HEK293 (cell line): ENCODE measurements at regions not wholly inside any gene's neighbourhood (a gene's known extent, or its start where the extent isn't known, plus 50 kb on each side); places are given as distances from the start of the nearest gene placed in this dataset.

Experiments used
- CTCF ChIA-PET: fragments of 350-600 bp; formaldehyde crosslinking; extraction: SDS; loops from one replicate; lab custom pipeline; 2021; ENCODE audit warnings: antibody characterized with exemption; lab: Yijun Ruan, JAX
- POLR2A ChIA-PET: fragments of 300-600 bp; formaldehyde crosslinking; extraction: SDS; loops from one replicate; lab custom pipeline; 2020; ENCODE audit warnings: antibody characterized with exemption, inconsistent platforms; lab: Yijun Ruan, JAX
- H3K27ac ChIP-seq: fragments of 200-500 bp; sonication (Bioruptor generic); 2 replicates; pipeline ENCODE4 v1.5.1; 2014; ENCODE audit warnings: low read depth, low read length, control low read depth, inconsistent platforms; ENCODE audit errors: extremely low read depth
- H3K36me3 ChIP-seq, 2 experiments: fragments of 200-500 bp in 1 of 2; sonication (Bioruptor generic) in 1 of 2; 1 replicate in 1 of 2; 2 replicates in 1 of 2; pipeline ENCODE4 v1.5.1; 2014 to 2017; ENCODE audit warnings: inconsistent platforms in 2 of 2, low read length in 2 of 2; ENCODE audit not compliant: control insufficient read depth in 2 of 2, insufficient read depth in 1 of 2
- H3K4me1 ChIP-seq: fragments of 200-500 bp; sonication (Bioruptor generic); 2 replicates; pipeline ENCODE4 v1.5.1; 2014; ENCODE audit warnings: mild to moderate bottlenecking, low read length, inconsistent platforms; ENCODE audit not compliant: control insufficient read depth, insufficient read depth
- H3K4me3 ChIP-seq: 2 replicates; pipeline ENCODE4 v1.5.1; 2011; ENCODE audit warnings: low read depth, mild to moderate bottlenecking, control low read depth, low read length, moderate library complexity
- H3K9me3 ChIP-seq: fragments of 200-500 bp; sonication (Bioruptor generic); 2 replicates; pipeline ENCODE4 v1.5.1; 2014; ENCODE audit warnings: low read depth, low read length, inconsistent platforms; ENCODE audit not compliant: control insufficient read depth, insufficient read depth
- BCL11A ChIP-seq: fragments of 450-650 bp; formaldehyde crosslinking; IDR thresholded peaks from 2 replicates; pipeline ENCODE4 v1.5.1; 2016; ENCODE audit warnings: low read depth, missing biosample characterization, missing genetic modification characterization
- EGR2 ChIP-seq: fragments of 450-650 bp; formaldehyde crosslinking; IDR thresholded peaks from 2 replicates; pipeline ENCODE4 v1.5.1; 2016; ENCODE audit warnings: low read depth, missing biosample characterization, missing genetic modification characterization
- GLI2 ChIP-seq: fragments of 450-650 bp; formaldehyde crosslinking; IDR thresholded peaks from 2 replicates; pipeline ENCODE4; 2017; ENCODE audit warnings: missing biosample characterization, missing genetic modification characterization, low read depth, borderline replicate concordance
- GLIS2 ChIP-seq: fragments of 450-650 bp; formaldehyde crosslinking; IDR thresholded peaks from 2 replicates; pipeline ENCODE4 v1.5.1; 2016; ENCODE audit warnings: missing biosample characterization, missing genetic modification characterization
- KLF1 ChIP-seq: fragments of 450-650 bp; formaldehyde crosslinking; IDR thresholded peaks from 2 replicates; pipeline ENCODE4 v1.5.1; 2016; ENCODE audit warnings: missing biosample characterization, missing genetic modification characterization
- KLF7 ChIP-seq: fragments of 450-650 bp; formaldehyde crosslinking; IDR thresholded peaks from 2 replicates; pipeline ENCODE4 v1.5.1; 2016; ENCODE audit warnings: missing biosample characterization, missing genetic modification characterization, borderline replicate concordance
- OVOL3 ChIP-seq: fragments of 450-650 bp; formaldehyde crosslinking; IDR thresholded peaks from 2 replicates; pipeline ENCODE4 v1.5.1; 2016; ENCODE audit warnings: missing biosample characterization, missing genetic modification characterization
- PRDM1 ChIP-seq: fragments of 450-650 bp; formaldehyde crosslinking; IDR thresholded peaks from 2 replicates; pipeline ENCODE4; 2016; ENCODE audit warnings: missing biosample characterization, missing genetic modification characterization
- ZBTB49 ChIP-seq: fragments of 450-650 bp; formaldehyde crosslinking; IDR thresholded peaks from 2 replicates; pipeline ENCODE4 v1.5.1; 2016; ENCODE audit warnings: missing biosample characterization, missing genetic modification characterization, low read depth
- ZBTB7A ChIP-seq: fragments of 450-650 bp; formaldehyde crosslinking; IDR thresholded peaks from 2 replicates; pipeline ENCODE4 v1.5.1; 2016; ENCODE audit warnings: low read depth, missing biosample characterization, missing genetic modification characterization
- ZIC2 ChIP-seq: fragments of 450-650 bp; formaldehyde crosslinking; IDR thresholded peaks from 2 replicates; pipeline ENCODE4 v1.5.1; 2016; ENCODE audit warnings: missing biosample characterization, missing genetic modification characterization
- ZNF133 ChIP-seq: fragments of 450-650 bp; formaldehyde crosslinking; IDR thresholded peaks from 2 replicates; pipeline ENCODE4 v1.5.1; 2016; ENCODE audit warnings: missing biosample characterization, missing genetic modification characterization
- ZNF266 ChIP-seq: fragments of 450-650 bp; formaldehyde crosslinking; IDR thresholded peaks from 2 replicates; pipeline ENCODE4 v1.5.1; 2016; ENCODE audit warnings: missing biosample characterization, missing genetic modification characterization, low read depth
- ZNF274 ChIP-seq, 2 experiments: fragments of 200-500 bp in 1 of 2; fragments of 450-650 bp in 1 of 2; sonication (Bioruptor generic) in 1 of 2; formaldehyde crosslinking in 1 of 2; IDR thresholded peaks; 2 replicates each; pipeline versions ENCODE4 v1.5.1 to v1.6.1; 2014 to 2016; ENCODE audit warnings: borderline replicate concordance in 1 of 2, inconsistent platforms in 1 of 2, low read length in 1 of 2, missing biosample characterization in 1 of 2, missing genetic modification characterization in 1 of 2
- ZNF354C ChIP-seq: fragments of 450-650 bp; formaldehyde crosslinking; IDR thresholded peaks from 2 replicates; pipeline ENCODE4 v1.5.1; 2016; ENCODE audit warnings: missing biosample characterization, missing genetic modification characterization, low read depth, borderline replicate concordance
- ZNF449 ChIP-seq: fragments of 450-650 bp; formaldehyde crosslinking; IDR thresholded peaks from 2 replicates; pipeline ENCODE4 v1.5.1; 2017; ENCODE audit warnings: missing biosample characterization, mild to moderate bottlenecking, missing genetic modification characterization, moderate library complexity
- ZNF473 ChIP-seq: fragments of 450-650 bp; formaldehyde crosslinking; IDR thresholded peaks from 2 replicates; pipeline ENCODE4 v1.5.1; 2017; ENCODE audit warnings: missing biosample characterization, missing genetic modification characterization
- ZNF580 ChIP-seq: fragments of 450-650 bp; formaldehyde crosslinking; IDR thresholded peaks from 2 replicates; pipeline ENCODE4 v1.5.1; 2016; ENCODE audit warnings: missing biosample characterization, missing genetic modification characterization
- ZNF664 ChIP-seq: fragments of 450-650 bp; formaldehyde crosslinking; IDR thresholded peaks from 2 replicates; pipeline ENCODE4 v1.5.1; 2016; ENCODE audit warnings: missing biosample characterization, missing genetic modification characterization
- ZNF701 ChIP-seq: fragments of 450-650 bp; formaldehyde crosslinking; IDR thresholded peaks from 2 replicates; pipeline ENCODE4 v1.5.1; 2016; ENCODE audit warnings: missing biosample characterization, missing genetic modification characterization
- ZNF768 ChIP-seq: fragments of 450-650 bp; formaldehyde crosslinking; IDR thresholded peaks from 2 replicates; pipeline ENCODE4 v1.5.1; 2018; ENCODE audit warnings: missing biosample characterization, mild to moderate bottlenecking, missing genetic modification characterization
- ZNF785 ChIP-seq: fragments of 450-650 bp; formaldehyde crosslinking; IDR thresholded peaks from 2 replicates; pipeline ENCODE4 v1.5.1; 2016; ENCODE audit warnings: missing biosample characterization, missing genetic modification characterization
- ZNF830 ChIP-seq: fragments of 450-650 bp; IDR thresholded peaks from 2 replicates; pipeline ENCODE4 v1.5.0; 2018; ENCODE audit warnings: missing biosample characterization, missing genetic modification characterization, low read depth, mild to moderate bottlenecking, moderate library complexity
- ZSCAN16 ChIP-seq: fragments of 450-650 bp; formaldehyde crosslinking; IDR thresholded peaks from 2 replicates; pipeline ENCODE4 v1.5.1; 2016; ENCODE audit warnings: missing biosample characterization, missing genetic modification characterization
- TF ChIP-seq, protein P1 (sequence below): fragments of 450-650 bp; formaldehyde crosslinking; IDR thresholded peaks from 2 replicates; pipeline ENCODE4 v1.5.1; 2017; ENCODE audit warnings: missing biosample characterization, missing genetic modification characterization

GRCh38 chr18:64850791-64851190, 701.9 kb upstream of the LINC00305 start:
- no peaks in the 10 kb centered on the region for H3K4me1 ChIP-seq
- H3K27ac ChIP-seq: no peak overlapping the region
- H3K4me3 ChIP-seq: no peak overlapping the region
- no peak for TF ChIP-seq ZNF274 (IDR thresholded peaks at IDR 0.05; ENCODE audit: low read length)
- TF ChIP-seq ZNF274 (tag by site-specific recombination; IDR thresholded peaks at IDR 0.05; ENCODE audit: borderline replicate concordance): no peak
- TF ChIP-seq ZIC2 (tag by site-specific recombination): no peak
- no peak for TF ChIP-seq ZNF664 (tag by site-specific recombination)
- TF ChIP-seq ZNF266 (tag by site-specific recombination): no peak
- no peak for TF ChIP-seq ZNF701 (tag by site-specific recombination)
- CTCF ChIA-PET: no interaction called here
- H3K36me3 ChIP-seq: no peaks in the 10 kb centered on the region
- POLR2A ChIA-PET: no interaction called here
- H3K9me3 ChIP-seq: no peaks in the 10 kb centered on the region

DNA sequence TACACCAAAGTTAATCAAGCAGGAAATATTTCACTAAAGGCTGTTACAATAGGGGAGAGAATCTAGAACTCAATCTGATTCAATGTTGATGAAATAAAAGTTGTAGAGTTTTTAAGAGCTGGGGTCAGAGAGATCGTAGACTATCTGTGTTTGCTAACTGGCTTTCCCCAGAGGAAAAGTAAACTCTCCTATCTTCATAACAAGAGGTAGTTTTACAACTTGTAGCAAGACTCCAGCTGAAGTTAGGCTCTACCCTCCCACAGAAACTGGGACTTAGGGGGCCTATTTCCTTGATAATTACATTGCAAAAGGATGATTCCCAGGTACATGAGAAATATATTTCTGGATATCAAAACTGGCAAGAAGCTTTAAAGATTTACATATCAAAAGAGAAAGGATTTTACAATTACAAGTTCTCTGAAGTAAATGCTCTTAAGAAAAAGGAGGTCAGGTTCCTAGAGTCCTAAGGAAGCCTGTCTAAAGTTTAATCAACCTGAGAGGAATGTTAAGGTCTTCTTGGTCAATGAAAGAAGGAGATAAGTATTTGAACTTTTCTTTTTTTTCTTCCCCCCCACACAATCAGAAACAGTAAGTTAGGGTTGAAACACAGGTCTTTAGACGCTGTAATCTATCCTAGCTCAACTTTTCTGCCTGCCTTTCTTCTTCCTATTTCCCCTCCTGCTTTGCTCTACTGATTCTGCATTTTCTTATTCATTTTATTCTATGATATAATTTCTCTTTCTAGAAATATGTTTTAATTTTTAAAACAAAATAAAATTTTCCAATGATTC, 692.2 kb upstream of the LINC00305 start:
- H3K4me3 ChIP-seq: no peak overlapping the region
- no peaks in the 10 kb centered on the region for H3K4me1 ChIP-seq
- no peaks in the 10 kb centered on the region for H3K9me3 ChIP-seq
- H3K36me3 ChIP-seq: no peaks in the 10 kb centered on the region
- no peak for TF ChIP-seq ZNF785 (tag by site-specific recombination)
- ChIA-PET POLR2A (no interaction called here), CTCF (no interaction called here)
- H3K27ac ChIP-seq: no peak overlapping the region

DNA sequence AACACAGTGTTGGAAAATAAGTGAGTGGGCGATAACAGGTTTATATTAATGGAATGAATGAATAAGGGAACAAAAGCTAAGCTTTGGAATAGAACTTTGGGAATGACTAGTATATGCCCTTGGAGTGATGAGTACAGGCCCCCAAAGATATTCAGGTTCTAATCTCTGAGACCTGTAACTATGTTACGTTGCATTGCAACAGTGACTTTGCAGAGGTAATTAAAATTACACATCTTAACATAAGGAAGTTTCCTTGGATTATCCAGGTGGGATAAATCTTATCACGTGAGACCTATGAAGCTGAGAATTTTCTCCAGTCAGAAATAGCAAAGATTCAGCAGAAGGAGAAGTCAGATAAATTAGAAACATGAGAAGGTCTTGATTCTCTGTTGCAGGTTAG, 661.5 kb upstream of the LINC00305 start:
- POLR2A ChIA-PET: no interaction called here

More for the DNA sequence above, 661.5 kb upstream of the LINC00305 start:
- no peak overlapping the region for H3K4me3 ChIP-seq
- H3K27ac ChIP-seq: no peak overlapping the region
- H3K4me1 ChIP-seq: no peaks in the 10 kb centered on the region
- H3K36me3 ChIP-seq: no peaks in the 10 kb centered on the region
- TF ChIP-seq ZNF664 (tag by site-specific recombination) (no peak), ZSCAN16 (tag by site-specific recombination) (no peak), OVOL3 (tag by site-specific recombination) (no peak), GLI2 (tag by site-specific recombination) (no peak), ZNF449 (tag by site-specific recombination) (no peak), ZNF473 (tag by site-specific recombination) (no peak), ZNF768 (tag by site-specific recombination) (no peak), ZNF133 (tag by site-specific recombination) (no peak), GLIS2 (tag by site-specific recombination) (no peak), ZBTB49 (tag by site-specific recombination) (no peak), ZBTB7A (no peak), ZNF580 (tag by site-specific recombination) (no peak), PRDM1 (no peak), ZNF354C (tag by site-specific recombination) (no peak), BCL11A (tag by site-specific recombination) (no peak), KLF1 (tag by site-specific recombination) (no peak), EGR2 (tag by site-specific recombination) (no peak), ZNF830 (no peak), KLF7 (tag by site-specific recombination) (no peak)
- TF ChIP-seq, protein P1, sequence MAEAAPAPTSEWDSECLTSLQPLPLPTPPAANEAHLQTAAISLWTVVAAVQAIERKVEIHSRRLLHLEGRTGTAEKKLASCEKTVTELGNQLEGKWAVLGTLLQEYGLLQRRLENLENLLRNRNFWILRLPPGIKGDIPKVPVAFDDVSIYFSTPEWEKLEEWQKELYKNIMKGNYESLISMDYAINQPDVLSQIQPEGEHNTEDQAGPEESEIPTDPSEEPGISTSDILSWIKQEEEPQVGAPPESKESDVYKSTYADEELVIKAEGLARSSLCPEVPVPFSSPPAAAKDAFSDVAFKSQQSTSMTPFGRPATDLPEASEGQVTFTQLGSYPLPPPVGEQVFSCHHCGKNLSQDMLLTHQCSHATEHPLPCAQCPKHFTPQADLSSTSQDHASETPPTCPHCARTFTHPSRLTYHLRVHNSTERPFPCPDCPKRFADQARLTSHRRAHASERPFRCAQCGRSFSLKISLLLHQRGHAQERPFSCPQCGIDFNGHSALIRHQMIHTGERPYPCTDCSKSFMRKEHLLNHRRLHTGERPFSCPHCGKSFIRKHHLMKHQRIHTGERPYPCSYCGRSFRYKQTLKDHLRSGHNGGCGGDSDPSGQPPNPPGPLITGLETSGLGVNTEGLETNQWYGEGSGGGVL (tag by site-specific recombination): no peak
- CTCF ChIA-PET: no interaction called here
- H3K9me3 ChIP-seq: no peaks in the 10 kb centered on the region
